Hepatocyte (in vitro differentiated cells): ENCODE measurements at regions not wholly inside any gene's neighbourhood (a gene's known extent, or its start where the extent isn't known, plus 50 kb on each side); places are given as distances from the start of the nearest gene placed in this dataset.

Experiments
- DNase-seq: peaks from one replicate; pipeline ENCODE4 v3.0.0-alpha.2; 2016; ENCODE audit warnings: low spot score
- H2AFZ ChIP-seq: fragments of 200-600 bp; sonication (generic); 2 replicates; pipeline ENCODE4 v1.6.0; 2016; ENCODE audit warnings: antibody characterized with exemption, mild to moderate bottlenecking
- H3K27ac ChIP-seq: fragments of 200-600 bp; sonication (generic); 2 replicates; pipeline ENCODE4 v1.5.1; 2016; ENCODE audit warnings: mild to moderate bottlenecking
- H3K27me3 ChIP-seq: fragments of 200-600 bp; sonication (generic); 2 replicates; pipeline ENCODE4 v1.6.1; 2016
- H3K36me3 ChIP-seq: fragments of 200-600 bp; sonication (generic); replicated peaks from 2 replicates; pipeline ENCODE4 v1.5.1; 2016; ENCODE audit warnings: low read depth; ENCODE audit not compliant: insufficient read depth
- H3K4me1 ChIP-seq: fragments of 200-600 bp; sonication (generic); 2 replicates; pipeline ENCODE4 v1.5.1; 2016; ENCODE audit warnings: mild to moderate bottlenecking, moderate library complexity; ENCODE audit not compliant: insufficient read depth
- H3K4me2 ChIP-seq: fragments of 200-600 bp; sonication (generic); 2 replicates; pipeline ENCODE4 v1.6.0; 2016
- H3K4me3 ChIP-seq: fragments of 200-600 bp; sonication (generic); 2 replicates; pipeline ENCODE4 v1.5.1; 2016; ENCODE audit warnings: mild to moderate bottlenecking
- H3K79me2 ChIP-seq: fragments of 200-600 bp; sonication (generic); 2 replicates; pipeline ENCODE4 v1.6.0; 2017; ENCODE audit warnings: mild to moderate bottlenecking
- H3K9me2 ChIP-seq: fragments of 200-600 bp; sonication (generic); replicated peaks from 2 replicates; pipeline ENCODE4 v1.6.0; 2017; ENCODE audit warnings: mild to moderate bottlenecking; ENCODE audit not compliant: insufficient read depth
- H3K9me3 ChIP-seq: fragments of 200-600 bp; sonication (generic); 2 replicates; pipeline ENCODE4 v1.5.1; 2016; ENCODE audit warnings: low read depth, mild to moderate bottlenecking
- H4K20me1 ChIP-seq: fragments of 200-600 bp; sonication (generic); 2 replicates; pipeline ENCODE4 v1.6.0; 2016; ENCODE audit warnings: mild to moderate bottlenecking; ENCODE audit not compliant: insufficient read depth, poor library complexity, severe bottlenecking
- EZH2 ChIP-seq: fragments of 200-600 bp; sonication (generic); IDR thresholded peaks from 2 replicates; pipeline ENCODE4 v1.6.1; 2016; ENCODE audit warnings: antibody characterized with exemption, mild to moderate bottlenecking, borderline replicate concordance
- EZH2phosphoT487 ChIP-seq: fragments of 200-600 bp; sonication (generic); IDR thresholded peaks from one replicate; pipeline ENCODE4 v1.6.1; 2018; ENCODE audit warnings: antibody characterized with exemption, mild to moderate bottlenecking, low read depth, moderate library complexity; ENCODE audit not compliant: unreplicated experiment, severe bottlenecking
- WGBS: methylation state at CpG from one replicate; pipeline ENCODE4 v1.1.6; 2016; ENCODE audit warnings: low lambda C conversion rate; ENCODE audit errors: missing lambda C conversion rate; 5-methylcytosine and 5-hydroxymethylcytosine counted together
- TF ChIP-seq, protein P1 (sequence below): fragments of 200-600 bp; sonication (generic); IDR thresholded peaks from 2 replicates; pipeline ENCODE4 v1.5.1; 2016; ENCODE audit warnings: antibody characterized with exemption, mild to moderate bottlenecking; ENCODE audit not compliant: poor library complexity

DNA sequence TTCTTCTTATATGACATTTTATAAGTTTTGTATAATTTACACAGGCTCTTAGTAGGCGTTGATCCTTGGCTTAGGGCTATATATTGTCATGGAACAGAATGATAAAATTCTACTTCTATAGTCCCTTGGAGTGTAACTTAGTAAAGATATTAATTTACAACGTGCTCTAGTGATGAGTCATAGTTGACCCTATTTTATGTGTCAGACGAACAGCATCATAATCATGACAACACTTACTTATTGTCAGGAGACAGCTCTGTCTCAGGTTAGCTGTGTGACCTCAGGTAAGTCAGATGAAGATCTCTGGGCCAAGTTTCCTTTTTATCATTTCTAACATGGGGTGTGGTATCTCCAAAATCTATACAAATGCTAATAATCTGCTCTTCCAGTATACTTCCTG is 473.5 kb downstream of the UTRN start:
- no peaks in the 10 kb centered on the region for H3K79me2 ChIP-seq
- H3K27ac ChIP-seq, result no peak overlapping the region
- H3K36me3 ChIP-seq, result no peaks in the 10 kb centered on the region
- H3K9me3 ChIP-seq, result no peaks in the 10 kb centered on the region
- no peaks in the 10 kb centered on the region for H3K27me3 ChIP-seq
- H3K4me2 ChIP-seq, result no peak overlapping the region
- 58% methylated on average over 3 of the region's 3 CpGs for WGBS
- TF ChIP-seq, protein P1, sequence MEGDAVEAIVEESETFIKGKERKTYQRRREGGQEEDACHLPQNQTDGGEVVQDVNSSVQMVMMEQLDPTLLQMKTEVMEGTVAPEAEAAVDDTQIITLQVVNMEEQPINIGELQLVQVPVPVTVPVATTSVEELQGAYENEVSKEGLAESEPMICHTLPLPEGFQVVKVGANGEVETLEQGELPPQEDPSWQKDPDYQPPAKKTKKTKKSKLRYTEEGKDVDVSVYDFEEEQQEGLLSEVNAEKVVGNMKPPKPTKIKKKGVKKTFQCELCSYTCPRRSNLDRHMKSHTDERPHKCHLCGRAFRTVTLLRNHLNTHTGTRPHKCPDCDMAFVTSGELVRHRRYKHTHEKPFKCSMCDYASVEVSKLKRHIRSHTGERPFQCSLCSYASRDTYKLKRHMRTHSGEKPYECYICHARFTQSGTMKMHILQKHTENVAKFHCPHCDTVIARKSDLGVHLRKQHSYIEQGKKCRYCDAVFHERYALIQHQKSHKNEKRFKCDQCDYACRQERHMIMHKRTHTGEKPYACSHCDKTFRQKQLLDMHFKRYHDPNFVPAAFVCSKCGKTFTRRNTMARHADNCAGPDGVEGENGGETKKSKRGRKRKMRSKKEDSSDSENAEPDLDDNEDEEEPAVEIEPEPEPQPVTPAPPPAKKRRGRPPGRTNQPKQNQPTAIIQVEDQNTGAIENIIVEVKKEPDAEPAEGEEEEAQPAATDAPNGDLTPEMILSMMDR, result no peak
- TF ChIP-seq EZH2phosphoT487, result no peak
- no peak for TF ChIP-seq EZH2
- no peak overlapping the region for H2AFZ ChIP-seq
- H3K4me1 ChIP-seq, result no peaks in the 10 kb centered on the region
- no peak overlapping the region for H3K4me3 ChIP-seq
- H3K9me2 ChIP-seq, result no peaks in the 10 kb centered on the region
- no peaks in the 10 kb centered on the region for H4K20me1 ChIP-seq
- DNase-seq, result no peak

DNA sequence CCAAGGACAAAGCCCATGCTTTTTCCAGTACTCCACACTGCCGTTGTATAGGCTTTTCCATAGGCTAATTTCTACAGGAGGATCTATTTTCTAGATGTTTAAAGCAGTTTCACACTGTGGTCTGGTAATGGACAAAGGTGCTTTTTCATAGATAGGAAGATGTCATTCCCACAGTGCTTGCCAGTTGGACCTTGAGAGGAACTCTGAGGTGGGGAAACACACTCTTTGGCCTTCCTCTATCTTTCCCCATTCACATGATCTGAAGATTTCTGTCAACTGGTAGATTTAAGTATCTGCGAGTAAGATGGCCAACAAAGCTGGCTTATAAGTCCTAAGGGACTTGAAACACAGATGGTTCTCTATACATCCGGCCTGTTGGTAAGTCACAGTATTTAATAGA is 477.3 kb downstream of the UTRN start:
- no peak overlapping the region for H2AFZ ChIP-seq
- no peaks in the 10 kb centered on the region for H3K27me3 ChIP-seq
- no peaks in the 10 kb centered on the region for H4K20me1 ChIP-seq
- no peaks in the 10 kb centered on the region for H3K36me3 ChIP-seq
- H3K9me2 ChIP-seq, result no peaks in the 10 kb centered on the region
- 93% methylated on average over 3 of the region's 3 CpGs for WGBS
- H3K79me2 ChIP-seq, result no peaks in the 10 kb centered on the region
- no peak overlapping the region for H3K27ac ChIP-seq
- H3K4me1 ChIP-seq, result no peaks in the 10 kb centered on the region
- H3K4me2 ChIP-seq, result no peak overlapping the region
- H3K4me3 ChIP-seq, result no peak overlapping the region
- no peaks in the 10 kb centered on the region for H3K9me3 ChIP-seq
- TF ChIP-seq, protein P1, result no peak
- TF ChIP-seq EZH2phosphoT487 (no peak), EZH2 (no peak)
- DNase-seq, result no peak

DNA sequence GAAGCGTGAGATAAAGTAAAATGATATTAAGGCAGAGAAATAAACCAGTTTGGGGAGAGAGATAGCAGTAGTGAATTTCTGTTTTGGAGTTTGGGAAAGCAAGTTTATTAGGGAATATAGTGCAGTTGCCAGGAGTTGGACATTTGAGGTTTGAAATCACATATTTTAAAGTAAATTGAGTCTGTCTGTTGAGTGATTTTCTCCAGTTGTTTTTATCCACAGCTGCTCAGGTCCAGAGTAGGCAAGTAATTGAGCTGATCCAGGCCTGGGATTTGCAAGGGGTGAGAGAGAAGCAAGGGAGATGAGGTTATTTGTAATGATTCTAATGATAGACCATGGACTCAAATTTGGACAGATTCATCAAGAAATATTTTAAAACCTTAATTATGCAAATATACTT is 481.9 kb downstream of the UTRN start:
- Histone ChIP-seq H3K27me3 (no peaks in the 10 kb centered on the region), H2AFZ (no peak overlapping the region), H3K4me3 (no peak overlapping the region), H3K27ac (no peak overlapping the region), H3K4me2 (no peak overlapping the region), H3K4me1 (no peaks in the 10 kb centered on the region), H3K79me2 (no peaks in the 10 kb centered on the region), H3K9me3 (no peaks in the 10 kb centered on the region), H4K20me1 (no peaks in the 10 kb centered on the region), H3K36me3 (no peaks in the 10 kb centered on the region), H3K9me2 (no peaks in the 10 kb centered on the region)
- DNase-seq, result no peak
- WGBS, result 100% methylated on average over 1 of the region's 1 CpG
- no peak for TF ChIP-seq EZH2phosphoT487
- TF ChIP-seq EZH2, result no peak
- TF ChIP-seq, protein P1, result no peak

DNA sequence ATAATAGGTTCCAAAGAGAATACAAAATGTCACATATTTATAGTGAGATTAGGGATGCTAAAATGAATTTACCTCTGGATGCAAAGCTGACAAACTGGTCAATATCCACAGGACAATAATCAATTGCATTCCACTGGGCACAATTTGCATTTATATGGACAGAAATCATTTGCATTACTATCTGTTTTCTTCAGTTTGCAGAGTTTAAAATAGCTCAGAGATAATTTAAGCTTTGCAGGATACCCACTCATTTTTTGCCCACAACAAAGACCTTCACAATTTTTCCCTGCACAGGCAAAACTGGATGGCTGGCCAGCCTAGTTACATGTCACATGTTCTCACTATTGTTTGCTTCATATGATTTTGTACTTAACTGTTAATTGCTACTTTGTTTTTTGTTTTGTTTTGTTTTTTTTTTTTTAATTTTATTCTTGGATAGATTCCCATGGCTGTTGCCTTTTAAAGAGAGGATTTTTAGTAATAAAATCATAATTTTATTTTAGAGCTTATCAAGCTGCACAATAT is 483.5 kb downstream of the UTRN start:
- no peak overlapping the region for H3K27ac ChIP-seq
- no peaks in the 10 kb centered on the region for H3K4me1 ChIP-seq
- H2AFZ ChIP-seq, result no peak overlapping the region
- H3K4me2 ChIP-seq, result no peak overlapping the region
- no peak for DNase-seq
- H3K9me2 ChIP-seq, result no peaks in the 10 kb centered on the region
- no peak for TF ChIP-seq EZH2
- TF ChIP-seq EZH2phosphoT487, result no peak
- TF ChIP-seq, protein P1, result no peak
- no peaks in the 10 kb centered on the region for H3K36me3 ChIP-seq
- H3K79me2 ChIP-seq, result no peaks in the 10 kb centered on the region
- no peak overlapping the region for H3K4me3 ChIP-seq
- no peaks in the 10 kb centered on the region for H3K27me3 ChIP-seq
- H4K20me1 ChIP-seq, result no peaks in the 10 kb centered on the region
- H3K9me3 ChIP-seq, result no peaks in the 10 kb centered on the region
